Hematopoietic multipotent progenitor cell treated with erythropoietin and hydrocortisone succinate and interleukin-3 and kit ligand, for 17 days (in vitro differentiated cells): ENCODE measurements at regions not wholly inside any gene's neighbourhood (a gene's known extent, or its start where the extent isn't known, plus 50 kb on each side); places are given as distances from the start of the nearest gene placed in this dataset.
"Not testable (repeated sequence)": the region's sequence is repeated elsewhere in the genome, so short reads cannot be mapped to it uniquely, and the experiment has no call there.

Experiments used
- DNase-seq: peaks from one replicate; pipeline ENCODE4 v3.0.0-alpha.2; 2015; ENCODE audit warnings: low spot score

- DNase-seq = no peak
Observed at GRCh38 chr2:195458936-195459335, 198.1 kb upstream of the SLC39A10 start.

GRCh38 chr2:195457873-195458272, 199.2 kb upstream of the SLC39A10 start:
- DNase-seq = no peak

GRCh38 chr2:195456771-195457170, 200.3 kb upstream of the SLC39A10 start:
- DNase-seq = no peak

GRCh38 chr2:195451160-195451559, 205.9 kb upstream of the SLC39A10 start:
- no peak for DNase-seq

GRCh38 chr2:195450552-195451113, 206.4 kb upstream of the SLC39A10 start:
- DNase-seq = no peak

- DNase-seq = no peak
Observed at GRCh38 chr2:195447323-195447975, 209.6 kb upstream of the SLC39A10 start.

- no peak for DNase-seq
Observed at GRCh38 chr2:195445639-195446038, 211.4 kb upstream of the SLC39A10 start.

GRCh38 chr2:195443926-195444325, 213.1 kb upstream of the SLC39A10 start:
- no peak for DNase-seq

GRCh38 chr2:195442458-195443175, 214.4 kb upstream of the SLC39A10 start:
- DNase-seq = no peak

GRCh38 chr2:195438692-195439091, 218.3 kb upstream of the SLC39A10 start:
- no peak for DNase-seq

GRCh38 chr2:195437521-195437920, 219.5 kb upstream of the SLC39A10 start:
- no peak for DNase-seq

GRCh38 chr2:195434346-195434745, 222.7 kb upstream of the SLC39A10 start:
- no peak for DNase-seq

GRCh38 chr2:195433729-195434128, 223.3 kb upstream of the SLC39A10 start:
- DNase-seq = not testable (repeated sequence)

- no peak for DNase-seq
Observed at GRCh38 chr2:195428673-195429072, 228.4 kb upstream of the SLC39A10 start.

- DNase-seq = no peak
Observed at GRCh38 chr2:195425328-195425727, 231.7 kb upstream of the SLC39A10 start.

GRCh38 chr2:195419033-195419432, 238.0 kb upstream of the SLC39A10 start:
- DNase-seq = no peak

- no peak for DNase-seq
Observed at GRCh38 chr2:195414537-195415100, 242.4 kb upstream of the SLC39A10 start.

GRCh38 chr2:195413944-195414343, 243.1 kb upstream of the SLC39A10 start:
- DNase-seq = no peak

GRCh38 chr2:195413422-195413821, 243.6 kb upstream of the SLC39A10 start:
- no peak for DNase-seq

- no peak for DNase-seq
Observed at GRCh38 chr2:195411219-195411687, 245.8 kb upstream of the SLC39A10 start.

- DNase-seq = no peak
Observed at GRCh38 chr2:195410074-195410671, 246.9 kb upstream of the SLC39A10 start.

GRCh38 chr2:195408811-195409210, 248.2 kb upstream of the SLC39A10 start:
- DNase-seq = no peak

- DNase-seq = no peak
Observed at GRCh38 chr2:195408196-195408595, 248.8 kb upstream of the SLC39A10 start.
